ENCODE measurements at regions not wholly inside any gene's neighbourhood (a gene's known extent, or its start where the extent isn't known, plus 50 kb on each side); places are given as distances from the start of the nearest gene placed in this dataset.
"Not testable (repeated sequence)": the region's sequence is repeated elsewhere in the genome, so short reads cannot be mapped to it uniquely, and the experiment has no call there.

DNA sequence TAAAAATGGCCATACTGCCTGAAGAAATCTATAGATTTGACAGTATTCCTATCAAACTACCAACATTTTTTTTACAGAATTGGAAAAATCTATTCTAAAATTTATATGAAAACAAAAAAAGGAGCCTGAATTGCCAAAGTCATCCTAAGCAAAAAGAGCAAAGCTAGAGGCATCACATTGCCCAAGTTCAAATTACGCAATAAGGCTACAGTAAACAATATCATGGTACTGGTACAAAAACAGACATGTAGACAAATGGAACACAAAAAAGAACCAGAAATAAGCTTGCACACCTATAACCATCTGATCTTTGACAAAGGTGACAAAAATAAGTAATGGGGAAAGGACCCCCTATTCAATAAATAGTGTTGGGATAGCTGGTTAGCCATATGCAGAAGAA is 50.2 kb upstream of the THSD7B start:
- DNase-seq: no peak

DNA sequence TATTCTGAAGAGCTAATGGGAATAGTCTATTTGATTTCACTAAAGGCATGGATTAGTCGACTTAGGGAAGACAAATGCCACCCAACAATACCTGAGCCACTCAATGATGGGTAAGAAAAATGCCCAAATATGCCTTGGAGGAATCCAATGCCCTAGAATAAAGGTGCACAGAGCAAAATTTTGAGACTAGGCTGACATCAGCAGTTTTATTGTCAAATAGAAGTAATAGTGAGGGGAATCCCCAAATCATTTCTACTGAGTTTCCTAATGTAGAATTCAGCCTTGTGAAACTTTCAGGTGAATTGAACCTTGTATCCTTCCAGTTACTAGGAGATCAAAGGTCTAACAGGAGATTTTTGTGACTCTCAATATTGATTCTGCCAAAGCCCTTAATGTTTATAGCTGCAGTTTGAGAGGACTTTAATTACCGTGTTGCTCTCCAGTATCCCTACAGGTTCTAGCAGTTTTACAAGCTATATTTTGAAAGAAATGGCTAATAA is 50.8 kb upstream of the THSD7B start:
- no peak for DNase-seq

DNA sequence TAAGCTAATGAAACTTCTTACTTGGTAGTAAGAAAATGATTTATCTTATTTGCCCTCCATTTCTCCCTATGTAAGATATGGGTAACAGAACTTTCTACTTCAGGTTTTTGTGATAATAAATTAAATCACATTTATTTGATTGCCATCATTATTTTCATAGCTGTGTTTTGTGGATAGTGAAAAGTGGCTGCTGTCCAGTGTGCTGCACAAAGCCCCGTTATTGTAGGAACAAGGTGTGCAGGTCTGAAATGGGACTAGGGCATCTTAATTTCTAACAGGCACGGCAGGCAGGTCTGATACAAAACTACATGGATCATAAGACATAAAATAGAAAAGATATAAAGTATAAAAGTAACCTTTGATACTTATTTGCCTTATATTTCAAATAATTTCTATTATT is 51.6 kb upstream of the THSD7B start:
- DNase-seq: no peak

DNA sequence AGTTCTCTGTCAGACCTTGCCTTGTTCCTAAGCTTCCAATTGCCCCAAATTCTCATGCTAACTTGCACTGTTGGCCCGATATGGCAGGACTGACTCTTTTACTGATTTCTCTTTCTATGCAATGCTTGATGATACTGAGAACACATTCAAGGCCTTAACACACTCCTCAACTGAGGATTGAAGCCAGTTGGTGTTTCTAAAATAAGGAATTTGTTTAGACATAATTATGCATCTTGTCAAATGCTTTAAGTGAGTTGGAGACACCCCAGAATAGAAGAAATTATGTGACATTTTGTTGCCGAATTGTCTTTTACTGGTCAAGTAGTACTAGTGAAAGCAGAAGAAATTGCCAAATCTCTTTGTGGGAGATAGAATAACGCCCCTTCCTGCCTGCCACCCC is 60.0 kb upstream of the THSD7B start:
- DNase-seq: no peak

DNA sequence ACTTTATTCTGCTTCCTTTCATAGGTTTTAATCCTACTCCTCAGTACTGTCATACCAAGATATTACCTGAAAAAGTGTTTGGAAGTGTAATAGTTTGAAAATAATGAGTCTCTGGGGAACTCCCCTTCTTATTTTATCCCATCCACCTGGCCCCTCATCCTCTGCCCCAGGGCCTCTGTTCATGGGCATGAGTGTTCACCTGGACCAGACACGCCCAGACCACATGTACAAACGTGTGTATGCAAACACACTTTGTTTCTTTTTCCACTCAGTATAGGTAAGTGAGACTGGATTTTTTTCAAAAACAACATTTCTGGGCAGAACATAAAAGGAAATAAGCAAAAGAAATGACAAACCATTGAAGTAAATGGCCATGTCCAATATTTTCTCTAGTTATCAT is 62.1 kb upstream of the THSD7B start:
- no peak for DNase-seq

DNA sequence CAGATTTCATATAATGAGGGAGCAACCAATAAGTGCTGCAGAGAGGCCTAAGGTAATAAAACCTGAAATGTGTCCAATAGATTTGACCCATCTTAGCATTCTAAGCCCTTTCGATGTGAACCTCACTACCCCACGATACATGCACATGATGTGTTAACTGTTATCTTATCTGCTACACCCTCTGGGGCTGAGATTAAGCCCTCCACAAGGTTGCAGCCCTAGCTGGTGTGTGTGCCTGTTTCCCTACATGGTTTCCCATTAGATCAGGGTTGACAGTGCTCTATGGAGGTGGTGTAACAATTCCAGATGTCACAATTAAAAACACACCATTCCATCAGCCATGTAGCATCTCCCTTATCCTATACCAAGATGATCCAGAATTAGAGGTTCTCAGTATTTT is 68.9 kb upstream of the THSD7B start:
- no peak for DNase-seq

DNA sequence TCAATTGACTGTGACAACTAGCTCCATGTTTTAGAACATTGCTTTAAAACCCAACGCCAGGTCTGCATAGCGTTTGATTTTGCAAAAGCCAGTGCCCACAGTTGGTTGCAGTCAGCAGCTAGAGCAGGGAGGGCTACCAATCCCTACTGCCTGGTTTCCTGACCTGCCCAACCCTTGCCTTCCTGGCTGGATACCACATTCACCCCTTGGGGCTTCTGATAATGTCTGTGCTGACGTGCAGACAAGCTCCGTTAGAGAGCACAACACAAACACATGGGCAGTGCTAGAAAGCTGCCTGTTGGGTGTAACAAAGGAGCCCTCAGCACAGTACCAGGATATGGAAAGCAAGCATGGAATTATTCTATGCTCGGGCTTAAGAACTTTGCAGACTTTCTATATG is 71.4 kb upstream of the THSD7B start:
- DNase-seq: no peak

DNA sequence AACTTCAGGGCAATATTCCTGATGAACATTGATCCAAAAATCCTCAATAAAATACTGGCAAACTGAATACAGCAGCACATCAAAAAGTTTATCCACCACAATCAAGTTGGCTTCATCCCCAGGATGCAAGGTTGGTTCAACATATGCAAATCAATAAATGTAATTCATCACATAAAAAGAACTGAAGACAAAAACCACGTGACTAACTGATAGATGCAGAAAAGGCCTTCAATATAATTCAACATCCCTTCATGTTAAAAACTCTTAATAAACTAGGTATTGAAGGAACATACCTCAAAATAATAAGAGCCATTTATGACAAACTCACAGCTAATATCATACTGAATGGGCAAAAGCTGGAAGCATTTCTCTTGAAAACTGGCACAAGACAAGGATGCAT is 85.3 kb upstream of the THSD7B start:
- DNase-seq: not testable (repeated sequence)

DNA sequence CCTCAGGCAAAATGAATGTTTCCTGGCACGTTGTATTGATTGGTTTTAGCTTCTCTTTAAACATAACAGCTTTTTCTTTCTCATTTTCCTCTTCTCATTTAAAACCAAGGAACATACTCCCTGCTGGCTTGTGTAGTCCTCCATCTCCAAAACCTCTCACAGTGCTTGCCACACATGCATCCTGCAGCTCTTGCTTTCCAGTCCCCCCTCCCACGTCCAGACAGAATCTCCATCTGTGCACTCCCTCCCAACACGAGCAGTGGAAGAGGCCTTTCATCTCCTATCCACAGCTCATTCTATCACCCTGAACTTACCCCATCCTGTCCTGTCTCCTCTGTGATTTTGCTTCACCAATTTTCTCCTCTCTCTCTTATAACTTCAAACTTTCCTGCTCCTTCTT is 99.6 kb upstream of the THSD7B start:
- no peak for DNase-seq

DNA sequence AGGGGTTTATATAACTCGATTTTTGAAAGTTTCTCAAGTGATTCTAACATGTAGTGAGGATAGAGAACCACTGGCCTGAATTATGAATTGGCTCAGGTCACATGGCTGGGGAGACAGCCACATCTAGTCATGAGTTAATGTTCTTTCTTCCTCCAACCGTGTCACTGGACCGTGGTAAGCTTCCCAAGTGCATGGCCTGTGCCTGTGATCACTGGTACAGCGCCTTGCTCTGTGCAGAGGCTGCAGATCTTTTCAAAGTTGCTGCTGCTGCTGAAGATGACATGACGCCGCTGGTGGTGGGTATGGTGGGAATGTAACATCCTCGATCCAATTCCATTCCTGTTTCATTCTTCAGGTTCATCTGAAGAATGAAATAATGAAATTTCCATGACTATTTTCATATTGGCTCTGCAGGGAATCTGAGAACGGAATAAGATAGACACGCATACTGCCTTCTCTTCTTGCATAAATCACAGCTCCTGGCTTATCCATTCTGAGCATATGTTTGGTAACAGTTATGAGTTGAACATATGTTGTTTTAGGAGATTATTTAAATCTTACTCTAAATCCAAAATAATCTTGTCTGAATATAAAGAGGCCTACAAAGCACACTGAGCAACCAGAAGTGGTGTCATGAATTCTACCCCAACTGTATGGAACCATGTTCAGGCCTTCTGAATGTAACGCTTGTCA is 100.5 kb upstream of the THSD7B start:
- DNase-seq: no peak

DNA sequence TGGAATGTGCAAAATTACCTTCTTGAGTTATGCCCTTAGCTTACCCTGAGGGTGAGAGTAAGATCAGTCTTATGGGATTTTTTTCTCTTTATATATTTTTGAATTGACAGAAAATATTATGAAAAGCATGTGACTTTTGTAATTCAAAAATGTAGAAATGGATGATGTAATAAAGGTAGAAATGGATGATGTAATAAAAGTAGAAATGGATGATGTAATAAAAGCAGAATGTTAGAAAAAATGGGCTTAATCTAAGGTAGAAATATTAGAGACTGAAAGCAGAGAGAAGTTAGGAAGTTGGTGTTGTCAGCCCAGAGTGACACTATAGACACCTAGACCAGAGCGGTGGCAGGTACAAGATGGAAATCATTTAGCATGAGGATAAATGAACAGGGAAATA is 107.1 kb upstream of the THSD7B start:
- no peak for DNase-seq

DNA sequence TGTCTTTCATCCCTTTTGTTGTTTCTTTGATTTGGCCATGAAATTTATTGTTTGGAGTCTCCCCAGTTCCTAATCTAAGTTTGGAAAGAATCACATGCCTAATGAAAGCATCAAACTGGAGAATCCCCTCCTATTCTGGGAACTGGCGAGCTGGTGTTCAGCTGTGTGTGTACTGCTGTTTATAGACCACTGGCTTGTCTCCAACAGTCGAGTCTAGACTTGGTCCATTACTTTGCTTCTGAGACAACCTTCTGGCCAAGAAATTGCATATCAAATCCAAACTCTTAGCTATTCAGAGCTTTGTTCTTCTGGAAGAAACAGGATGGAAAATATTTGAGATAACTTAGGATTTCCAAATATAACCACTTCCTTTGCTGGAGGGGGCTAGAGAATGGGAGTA is 111.5 kb upstream of the THSD7B start:
- DNase-seq: peak; percentile 66

DNA sequence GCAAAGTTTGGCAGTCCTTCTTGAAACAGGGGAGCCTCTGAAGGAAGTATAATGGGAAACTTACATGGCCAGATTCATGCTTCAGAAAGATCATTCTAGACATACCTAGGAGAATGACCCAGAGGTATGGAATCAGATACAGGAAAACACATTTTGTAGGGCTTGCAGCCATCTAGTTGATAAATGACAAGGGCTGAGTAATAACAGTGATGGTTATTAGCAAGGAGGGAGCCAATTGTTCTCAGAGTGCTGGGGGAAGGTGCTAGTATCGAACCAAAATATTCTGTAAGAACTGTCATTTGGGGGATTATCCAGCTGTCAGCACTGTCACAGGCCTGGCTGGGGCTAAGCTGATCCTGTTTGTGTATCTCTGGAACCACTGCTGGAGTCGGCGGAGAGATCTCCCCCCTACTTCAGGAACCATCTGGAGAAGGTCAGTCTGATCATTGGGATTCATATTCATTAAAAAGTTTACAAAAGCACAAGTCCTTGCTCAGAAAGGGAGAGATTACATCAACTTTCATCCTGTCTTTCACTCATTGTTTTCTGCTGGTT is 113.8 kb upstream of the THSD7B start:
- peak; percentile 25 for DNase-seq

DNA sequence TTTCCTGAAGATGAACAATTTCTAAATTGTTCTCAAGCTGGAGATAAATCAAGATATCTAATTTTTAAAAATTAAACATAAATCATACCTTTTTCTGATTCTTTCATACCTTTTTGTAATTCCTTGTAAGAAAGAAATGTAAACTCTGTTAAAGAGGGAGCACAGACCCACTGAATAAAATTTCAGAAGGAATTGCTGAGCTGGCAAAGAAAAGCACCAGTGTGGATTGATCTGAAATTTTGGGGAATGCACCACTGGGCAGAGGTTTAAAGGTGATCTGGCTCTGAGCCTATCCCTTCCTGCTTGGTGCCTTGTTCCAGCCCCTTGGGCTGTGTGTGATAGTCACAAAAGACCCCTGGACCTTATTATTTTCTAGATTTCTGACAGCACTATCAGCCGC is 118.3 kb upstream of the THSD7B start:
- no peak for DNase-seq

DNA sequence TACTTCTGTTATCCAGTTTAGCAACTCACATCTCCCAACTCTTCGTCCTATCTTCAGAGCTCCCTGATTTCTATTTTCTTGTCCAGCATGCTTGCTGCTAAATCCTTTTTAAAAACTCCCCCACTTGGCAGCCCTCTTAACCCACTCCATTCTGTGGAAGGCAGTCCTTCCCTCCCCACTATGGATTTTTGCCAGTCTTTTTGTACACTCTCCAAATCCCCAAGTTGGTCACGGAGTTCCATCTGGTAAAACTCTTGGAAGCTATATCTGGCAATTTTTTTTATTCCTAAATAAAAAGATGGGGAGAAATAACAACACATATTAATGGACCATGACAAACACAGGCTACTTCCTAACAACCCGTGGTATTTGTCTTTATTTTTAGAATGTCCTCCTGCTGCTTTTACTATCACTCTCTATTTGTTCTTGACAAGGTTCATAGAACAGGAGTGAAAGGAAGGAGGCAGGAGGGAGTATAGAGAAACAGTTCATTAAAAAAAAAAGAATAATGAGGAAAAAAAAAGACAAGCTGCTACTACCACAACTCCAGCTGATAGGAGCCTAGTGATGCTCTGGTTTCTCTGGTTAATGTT is 120.0 kb upstream of the THSD7B start:
- DNase-seq: peak; percentile 73

DNA sequence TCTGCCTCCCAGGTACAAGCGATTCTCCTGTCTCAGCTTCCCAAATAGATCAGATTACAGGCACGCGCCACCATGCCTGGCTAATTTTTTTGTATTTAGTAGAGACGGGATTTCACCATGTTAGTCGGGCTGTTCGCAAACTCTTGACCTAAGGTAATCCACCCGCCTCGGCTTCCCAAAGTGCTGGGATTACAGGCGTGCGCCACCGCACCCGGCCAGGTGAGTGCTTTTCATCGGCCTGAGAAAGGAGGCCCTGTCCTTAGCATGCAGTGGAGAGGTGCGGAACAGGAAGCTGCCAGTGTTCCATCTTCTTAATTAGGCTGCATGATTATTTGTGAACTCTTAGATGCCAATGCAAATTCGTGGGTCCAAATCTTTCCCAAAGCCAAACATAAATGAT is 125.7 kb upstream of the THSD7B start:
- no peak for DNase-seq

DNA sequence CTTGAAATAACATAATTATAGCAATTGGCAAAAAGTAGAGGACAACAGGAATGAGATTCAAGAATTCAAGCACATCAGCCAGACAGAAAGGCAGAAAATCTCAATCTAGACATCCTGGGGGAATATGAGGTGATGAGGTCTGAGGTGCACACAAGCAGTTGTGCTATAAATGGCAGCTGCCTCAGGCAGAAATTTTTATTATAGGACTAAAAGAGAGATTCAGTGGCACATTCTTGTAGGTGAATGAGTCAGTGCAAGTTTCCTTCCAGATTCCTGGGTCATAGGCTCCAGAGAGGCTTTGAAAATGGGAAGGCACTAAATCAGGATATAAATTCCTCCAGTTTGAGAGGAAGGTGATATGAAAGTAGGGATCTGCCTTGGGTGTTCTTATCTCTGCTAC is 127.2 kb upstream of the THSD7B start:
- DNase-seq: no peak

DNA sequence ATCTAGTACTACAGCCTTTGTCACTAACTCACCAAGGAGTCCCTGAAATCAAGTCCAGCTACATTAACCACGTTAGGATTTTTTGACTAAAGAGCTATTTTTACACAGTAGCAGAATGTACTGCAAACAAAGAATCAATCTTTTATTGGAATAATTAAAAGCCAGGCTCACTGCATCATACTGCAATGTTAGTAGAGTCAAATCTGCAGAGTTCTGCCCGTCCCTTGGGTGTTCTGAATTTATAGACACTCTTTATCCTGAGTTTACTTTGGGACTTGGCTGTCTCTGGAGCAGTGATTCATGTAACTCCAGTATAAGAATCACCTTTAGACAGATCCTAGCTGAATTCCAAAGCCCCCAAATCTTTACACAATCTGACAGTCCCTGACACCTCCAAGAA is 127.9 kb upstream of the THSD7B start:
- no peak for DNase-seq

DNA sequence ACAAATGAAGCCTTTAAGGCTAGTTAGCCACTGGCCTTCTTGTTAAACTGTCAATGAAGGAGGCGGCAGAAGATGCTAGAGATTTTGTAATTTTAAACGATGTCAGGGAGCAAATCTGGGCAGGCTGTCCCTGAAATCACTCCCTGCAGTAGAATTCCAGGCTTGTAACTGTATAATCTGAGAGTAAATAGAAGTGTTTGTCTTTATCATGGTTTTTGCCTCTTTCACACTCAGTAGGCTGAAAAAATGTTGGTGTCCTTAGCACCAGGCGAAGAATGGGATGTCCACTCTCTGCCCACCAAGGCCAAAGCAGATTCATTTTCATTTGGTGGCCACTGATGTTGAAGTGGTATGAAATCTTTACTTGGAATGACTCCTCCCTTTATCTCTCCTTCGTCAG is 136.9 kb upstream of the THSD7B start:
- no peak for DNase-seq

DNA sequence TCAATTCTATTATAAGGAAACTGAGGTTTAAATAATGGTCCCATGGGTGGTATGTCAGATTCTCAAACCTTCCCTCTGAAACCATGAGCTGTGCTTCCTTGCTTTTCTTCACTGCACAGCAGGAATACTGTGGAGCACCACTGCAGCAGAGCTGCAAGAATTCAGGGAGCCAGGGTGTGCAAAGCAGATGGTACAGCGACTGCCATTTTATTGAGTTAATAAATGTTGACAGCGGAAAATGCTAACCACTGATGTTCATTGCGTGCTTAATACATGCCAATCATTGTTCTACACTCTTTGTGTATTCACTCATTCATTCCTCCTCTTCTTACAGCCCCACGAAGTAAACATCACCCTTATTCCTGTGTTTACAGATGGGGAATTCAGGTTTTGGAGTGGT is 152.2 kb upstream of the THSD7B start:
- no peak for DNase-seq

DNA sequence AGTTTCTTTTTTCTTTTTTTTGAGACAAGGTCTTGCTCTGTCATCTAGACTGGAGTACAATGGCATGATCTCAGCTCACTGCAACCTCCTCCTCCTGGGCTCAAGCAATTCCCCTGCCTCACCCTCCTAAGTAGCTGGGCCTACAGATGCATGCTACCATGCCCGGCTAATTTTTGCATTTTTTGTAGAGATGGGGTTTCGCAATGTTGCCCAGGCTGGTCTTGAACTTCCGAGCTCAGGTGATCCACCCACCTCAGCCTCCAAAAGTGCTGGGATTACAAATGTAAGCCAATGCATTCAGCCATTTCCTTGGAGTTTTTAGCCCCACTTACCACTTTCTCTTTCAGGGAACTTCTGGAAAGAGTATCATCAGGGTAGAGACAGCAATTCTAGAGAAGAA is 153.3 kb upstream of the THSD7B start:
- no peak for DNase-seq

DNA sequence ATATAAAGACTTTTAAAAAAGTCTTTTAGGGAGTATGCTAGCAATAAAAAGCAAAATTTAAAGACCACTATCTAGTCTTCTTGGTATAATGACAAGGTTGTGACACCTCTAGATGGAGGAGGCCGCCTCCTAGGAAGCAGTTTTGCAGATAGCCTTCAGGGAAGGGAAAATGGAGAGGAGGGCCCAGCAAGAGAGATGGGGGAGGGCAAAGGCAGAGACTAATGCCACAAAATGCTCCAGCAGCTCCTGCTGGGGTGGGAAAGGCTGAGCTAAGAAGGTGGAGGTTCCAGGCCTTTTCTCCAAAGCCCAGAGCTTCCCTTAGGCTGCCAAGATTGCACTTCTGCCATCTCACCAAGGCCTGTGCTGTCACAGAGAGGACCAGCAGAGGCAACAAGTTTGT is 153.9 kb upstream of the THSD7B start:
- no peak for DNase-seq

DNA sequence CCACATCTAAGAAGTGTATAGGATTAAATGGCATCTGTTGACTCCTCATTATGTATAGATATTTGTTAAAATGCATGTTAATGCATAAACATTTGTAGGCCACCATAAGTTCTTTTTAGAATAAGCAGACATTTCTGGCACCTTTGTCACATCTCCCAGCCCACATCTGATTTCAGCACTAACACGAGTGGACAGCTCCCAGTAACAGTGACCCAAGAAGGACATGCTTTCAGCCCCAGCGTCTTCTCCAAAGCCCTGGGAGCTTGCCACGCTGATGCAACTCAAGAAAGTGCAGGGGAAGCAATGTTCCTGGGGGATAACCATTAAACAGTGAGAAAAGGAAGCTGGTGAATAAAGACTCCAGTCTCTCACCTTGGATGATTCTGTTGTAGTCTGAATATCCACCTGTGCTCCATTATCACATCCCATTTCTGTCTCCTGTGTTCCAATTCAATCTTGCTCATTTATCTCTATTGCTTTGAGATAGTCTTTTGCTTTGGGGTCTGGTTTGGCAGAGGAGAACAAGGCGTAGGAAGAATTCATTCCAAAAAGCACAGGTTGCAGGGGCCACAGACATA is 182.6 kb upstream of the THSD7B start:
- DNase-seq: no peak

DNA sequence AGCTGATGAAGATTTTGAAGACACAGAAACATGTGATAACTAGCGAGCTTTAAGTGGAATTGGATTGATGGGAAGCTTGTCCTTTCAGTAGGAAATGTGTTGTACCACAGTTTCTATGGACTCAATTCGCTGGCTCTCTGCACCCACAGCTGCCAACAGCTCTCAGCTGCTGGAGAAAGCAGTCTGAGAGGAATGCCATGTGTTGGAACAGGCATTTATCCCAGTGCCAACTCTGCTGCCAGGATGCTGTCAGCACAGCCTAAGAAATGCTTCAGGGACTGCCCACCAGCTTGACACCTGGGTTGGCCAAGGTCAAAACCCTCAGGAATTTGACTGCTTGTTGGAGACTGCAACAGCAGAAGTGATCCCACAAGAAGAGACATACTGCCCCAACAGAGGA is 193.0 kb upstream of the THSD7B start:
- peak; percentile 61 for DNase-seq
